ENCODE measurements at regions not wholly inside any gene's neighbourhood (a gene's known extent, or its start where the extent isn't known, plus 50 kb on each side); places are given as distances from the start of the nearest gene placed in this dataset.

DNA sequence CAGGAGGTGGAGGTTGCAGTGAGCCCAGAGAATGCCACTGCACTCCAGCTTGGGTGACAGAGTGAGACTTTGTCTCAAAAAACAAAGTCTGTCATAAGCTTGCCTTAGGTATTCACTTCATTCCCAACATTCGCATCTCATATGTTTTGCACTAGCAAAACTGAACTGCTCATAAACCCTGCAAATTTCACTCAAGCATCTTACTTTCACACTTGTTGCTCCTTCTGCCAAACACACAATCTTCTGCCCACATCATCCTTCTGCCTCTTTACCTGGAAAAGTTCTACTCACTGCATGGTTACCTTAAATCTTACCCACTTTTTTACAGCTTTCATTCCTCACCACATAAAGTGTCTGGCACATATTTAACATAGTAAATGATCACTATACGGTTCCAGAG lies 152.5 kb downstream of the USP22 start:
- TF ChIP-seq, protein P1, sequence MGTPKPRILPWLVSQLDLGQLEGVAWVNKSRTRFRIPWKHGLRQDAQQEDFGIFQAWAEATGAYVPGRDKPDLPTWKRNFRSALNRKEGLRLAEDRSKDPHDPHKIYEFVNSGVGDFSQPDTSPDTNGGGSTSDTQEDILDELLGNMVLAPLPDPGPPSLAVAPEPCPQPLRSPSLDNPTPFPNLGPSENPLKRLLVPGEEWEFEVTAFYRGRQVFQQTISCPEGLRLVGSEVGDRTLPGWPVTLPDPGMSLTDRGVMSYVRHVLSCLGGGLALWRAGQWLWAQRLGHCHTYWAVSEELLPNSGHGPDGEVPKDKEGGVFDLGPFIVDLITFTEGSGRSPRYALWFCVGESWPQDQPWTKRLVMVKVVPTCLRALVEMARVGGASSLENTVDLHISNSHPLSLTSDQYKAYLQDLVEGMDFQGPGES (IDR thresholded peaks at IDR 0.05), result no peak
- no peak for TF ChIP-seq POLR2A (IDR thresholded peaks at IDR 0.05; ENCODE audit: low read depth, low read length)
- TF ChIP-seq, protein P2, sequence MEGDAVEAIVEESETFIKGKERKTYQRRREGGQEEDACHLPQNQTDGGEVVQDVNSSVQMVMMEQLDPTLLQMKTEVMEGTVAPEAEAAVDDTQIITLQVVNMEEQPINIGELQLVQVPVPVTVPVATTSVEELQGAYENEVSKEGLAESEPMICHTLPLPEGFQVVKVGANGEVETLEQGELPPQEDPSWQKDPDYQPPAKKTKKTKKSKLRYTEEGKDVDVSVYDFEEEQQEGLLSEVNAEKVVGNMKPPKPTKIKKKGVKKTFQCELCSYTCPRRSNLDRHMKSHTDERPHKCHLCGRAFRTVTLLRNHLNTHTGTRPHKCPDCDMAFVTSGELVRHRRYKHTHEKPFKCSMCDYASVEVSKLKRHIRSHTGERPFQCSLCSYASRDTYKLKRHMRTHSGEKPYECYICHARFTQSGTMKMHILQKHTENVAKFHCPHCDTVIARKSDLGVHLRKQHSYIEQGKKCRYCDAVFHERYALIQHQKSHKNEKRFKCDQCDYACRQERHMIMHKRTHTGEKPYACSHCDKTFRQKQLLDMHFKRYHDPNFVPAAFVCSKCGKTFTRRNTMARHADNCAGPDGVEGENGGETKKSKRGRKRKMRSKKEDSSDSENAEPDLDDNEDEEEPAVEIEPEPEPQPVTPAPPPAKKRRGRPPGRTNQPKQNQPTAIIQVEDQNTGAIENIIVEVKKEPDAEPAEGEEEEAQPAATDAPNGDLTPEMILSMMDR (IDR thresholded peaks at IDR 0.05 in 2 of 3, conservative IDR thresholded peaks at IDR 0.05 in 1 of 3; ENCODE audit: control insufficient read depth in 2 of 3, extremely low read depth in 1 of 3, insufficient read depth in 1 of 3, low read depth in 3 of 3, low read length in 3 of 3), result no peak
- TF ChIP-seq RCOR1 (conservative IDR thresholded peaks at IDR 0.05; ENCODE audit: low read depth, low read length), result no peak
- no peak for TF ChIP-seq CREM (IDR thresholded peaks at IDR 0.05; ENCODE audit: low read depth)
- TF ChIP-seq, protein P3, sequence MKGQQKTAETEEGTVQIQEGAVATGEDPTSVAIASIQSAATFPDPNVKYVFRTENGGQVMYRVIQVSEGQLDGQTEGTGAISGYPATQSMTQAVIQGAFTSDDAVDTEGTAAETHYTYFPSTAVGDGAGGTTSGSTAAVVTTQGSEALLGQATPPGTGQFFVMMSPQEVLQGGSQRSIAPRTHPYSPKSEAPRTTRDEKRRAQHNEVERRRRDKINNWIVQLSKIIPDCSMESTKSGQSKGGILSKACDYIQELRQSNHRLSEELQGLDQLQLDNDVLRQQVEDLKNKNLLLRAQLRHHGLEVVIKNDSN (IDR thresholded peaks at IDR 0.05; ENCODE audit: borderline replicate concordance, extremely low read length, insufficient read depth, low read depth, low read length), result no peak

Data from GM12878 (cell line).